GM12864 (cell line): ENCODE measurements at regions not wholly inside any gene's neighbourhood (a gene's known extent, or its start where the extent isn't known, plus 50 kb on each side); places are given as distances from the start of the nearest gene placed in this dataset.

Experiments used
- DNase-seq: peaks from one replicate; pipeline ENCODE4 v3.0.0-alpha.2; 2011; ENCODE audit warnings: low read depth
- H3K4me3 ChIP-seq: 2 replicates; pipeline ENCODE4 v1.5.1; 2011; ENCODE audit warnings: mild to moderate bottlenecking, low read depth, low read length, control low read depth
- TF ChIP-seq, protein P1 (sequence below): IDR thresholded peaks from 2 replicates; pipeline ENCODE4 v1.5.1; 2011; ENCODE audit warnings: low read depth, mild to moderate bottlenecking, moderate library complexity, low read length, control low read depth, inconsistent platforms; ENCODE audit errors: missing control alignments

GRCh38 chr9:87107072-87107471, 159.8 kb upstream of the GAS1 start:
- DNase-seq: no peak
- TF ChIP-seq, protein P1, sequence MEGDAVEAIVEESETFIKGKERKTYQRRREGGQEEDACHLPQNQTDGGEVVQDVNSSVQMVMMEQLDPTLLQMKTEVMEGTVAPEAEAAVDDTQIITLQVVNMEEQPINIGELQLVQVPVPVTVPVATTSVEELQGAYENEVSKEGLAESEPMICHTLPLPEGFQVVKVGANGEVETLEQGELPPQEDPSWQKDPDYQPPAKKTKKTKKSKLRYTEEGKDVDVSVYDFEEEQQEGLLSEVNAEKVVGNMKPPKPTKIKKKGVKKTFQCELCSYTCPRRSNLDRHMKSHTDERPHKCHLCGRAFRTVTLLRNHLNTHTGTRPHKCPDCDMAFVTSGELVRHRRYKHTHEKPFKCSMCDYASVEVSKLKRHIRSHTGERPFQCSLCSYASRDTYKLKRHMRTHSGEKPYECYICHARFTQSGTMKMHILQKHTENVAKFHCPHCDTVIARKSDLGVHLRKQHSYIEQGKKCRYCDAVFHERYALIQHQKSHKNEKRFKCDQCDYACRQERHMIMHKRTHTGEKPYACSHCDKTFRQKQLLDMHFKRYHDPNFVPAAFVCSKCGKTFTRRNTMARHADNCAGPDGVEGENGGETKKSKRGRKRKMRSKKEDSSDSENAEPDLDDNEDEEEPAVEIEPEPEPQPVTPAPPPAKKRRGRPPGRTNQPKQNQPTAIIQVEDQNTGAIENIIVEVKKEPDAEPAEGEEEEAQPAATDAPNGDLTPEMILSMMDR: peak; percentile 29
- no peak overlapping the region for H3K4me3 ChIP-seq

DNA sequence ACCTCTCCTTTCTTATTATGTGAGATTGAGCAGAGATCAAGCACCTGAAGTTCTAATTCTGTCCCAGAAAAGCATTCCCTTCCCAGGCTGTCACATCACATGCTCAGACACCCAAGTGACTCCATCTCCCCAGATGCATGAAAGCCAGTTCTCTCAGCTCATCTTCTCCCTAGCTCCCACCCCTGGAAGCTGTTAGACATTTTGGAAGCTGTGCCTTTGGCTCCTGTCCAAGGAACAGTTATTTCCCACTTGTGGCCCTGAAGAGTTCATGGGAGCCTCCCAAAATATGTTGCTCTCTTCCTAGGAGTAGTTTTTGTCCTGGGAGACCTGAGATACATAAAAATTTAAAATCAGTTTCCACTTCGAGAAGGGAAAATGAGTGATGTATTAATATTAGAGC, 161.4 kb upstream of the GAS1 start:
- TF ChIP-seq, protein P1: no peak
- DNase-seq: no peak
- no peak overlapping the region for H3K4me3 ChIP-seq

DNA sequence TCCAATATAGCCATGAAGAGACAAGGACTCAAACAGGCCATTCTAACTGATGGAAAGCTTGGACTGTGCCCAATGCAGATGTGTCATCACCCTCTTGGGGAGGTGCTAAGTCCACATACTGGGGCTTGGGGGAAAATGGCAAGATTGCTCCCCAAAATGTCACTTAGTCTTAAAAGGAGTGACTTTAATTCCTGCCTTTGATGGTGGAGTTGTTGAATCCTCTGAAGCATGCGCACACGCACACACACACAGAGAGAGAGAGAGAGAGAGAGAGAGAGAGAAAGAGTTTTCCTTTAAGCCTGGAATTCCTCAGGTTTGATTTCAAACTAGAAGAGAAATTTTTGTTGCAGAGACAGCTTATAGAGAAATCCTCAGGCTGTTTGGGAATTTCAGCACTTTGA, 161.9 kb upstream of the GAS1 start:
- H3K4me3 ChIP-seq: no peak overlapping the region
- TF ChIP-seq, protein P1: no peak
- no peak for DNase-seq

DNA sequence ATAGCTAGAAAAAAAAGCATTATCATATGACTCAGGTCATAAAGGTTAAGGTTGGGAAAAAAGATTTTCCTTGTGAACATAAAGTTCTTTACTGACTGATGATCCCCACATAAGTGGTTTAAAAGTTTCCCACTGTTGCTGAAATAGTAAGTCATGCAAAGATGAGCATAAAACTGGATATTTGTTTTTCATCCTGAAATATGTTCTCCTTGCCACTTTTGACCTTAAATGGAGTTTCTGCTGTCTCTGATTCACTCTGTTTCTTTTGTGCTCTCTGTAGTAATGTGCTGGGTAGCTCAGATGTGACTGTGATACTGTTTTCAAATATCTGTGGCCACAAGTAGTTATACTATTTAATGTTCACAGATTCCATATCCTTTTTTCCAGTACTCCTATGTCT, 162.5 kb upstream of the GAS1 start:
- DNase-seq: no peak
- H3K4me3 ChIP-seq: no peak overlapping the region
- TF ChIP-seq, protein P1: no peak

DNA sequence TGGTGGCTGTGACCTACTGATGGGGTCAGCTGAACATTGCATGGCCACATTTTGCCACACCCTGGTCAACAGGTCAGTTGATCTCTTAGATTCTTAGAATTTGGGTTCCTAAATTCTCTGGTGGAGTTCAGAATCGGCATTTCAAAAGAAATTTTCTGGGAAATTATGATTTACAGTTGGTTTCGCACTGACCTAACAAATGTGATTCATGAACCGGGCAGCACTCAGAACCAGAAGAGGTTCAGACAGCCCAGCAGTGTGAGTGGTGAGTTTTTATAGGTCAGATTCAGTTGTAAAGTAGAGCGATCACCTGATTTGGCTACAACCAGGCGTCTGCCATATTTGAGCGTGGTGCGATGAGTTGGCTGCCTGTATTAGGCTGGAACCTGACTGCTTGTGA, 163.7 kb upstream of the GAS1 start:
- no peak overlapping the region for H3K4me3 ChIP-seq
- TF ChIP-seq, protein P1: no peak
- no peak for DNase-seq

GRCh38 chr9:87112656-87113055, 165.3 kb upstream of the GAS1 start:
- DNase-seq: no peak
- H3K4me3 ChIP-seq: no peak overlapping the region
- TF ChIP-seq, protein P1: no peak

DNA sequence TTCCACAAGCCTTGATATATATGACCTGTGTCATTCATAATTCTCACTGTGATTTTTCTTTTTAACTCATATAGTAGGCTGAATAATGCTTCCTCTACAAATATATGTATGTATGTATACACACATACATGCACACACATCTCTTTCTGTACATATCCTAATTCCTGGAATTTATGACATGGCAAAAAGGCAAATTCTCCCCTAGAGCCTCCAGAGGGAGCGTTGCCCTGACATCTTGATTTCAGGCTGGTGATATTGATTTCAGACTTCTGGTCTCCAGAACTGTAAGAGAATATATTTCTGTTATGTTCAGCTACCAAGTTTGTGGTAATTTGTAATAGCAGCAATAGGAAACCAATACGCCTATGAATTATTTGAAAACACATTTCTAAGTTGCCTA, 166.6 kb upstream of the GAS1 start:
- no peak overlapping the region for H3K4me3 ChIP-seq
- no peak for DNase-seq
- TF ChIP-seq, protein P1: no peak
